Hepatocyte (in vitro differentiated cells): ENCODE measurements at regions not wholly inside any gene's neighbourhood (a gene's known extent, or its start where the extent isn't known, plus 50 kb on each side); places are given as distances from the start of the nearest gene placed in this dataset.

Experiments used
- EZH2 ChIP-seq: fragments of 200-600 bp; sonication (generic); IDR thresholded peaks from 2 replicates; pipeline ENCODE4 v1.6.1; 2016; ENCODE audit warnings: antibody characterized with exemption, mild to moderate bottlenecking, borderline replicate concordance
- EZH2phosphoT487 ChIP-seq: fragments of 200-600 bp; sonication (generic); IDR thresholded peaks from one replicate; pipeline ENCODE4 v1.6.1; 2018; ENCODE audit warnings: antibody characterized with exemption, mild to moderate bottlenecking, low read depth, moderate library complexity; ENCODE audit not compliant: unreplicated experiment, severe bottlenecking
- TF ChIP-seq, protein P1 (sequence below): fragments of 200-600 bp; sonication (generic); IDR thresholded peaks from 2 replicates; pipeline ENCODE4 v1.5.1; 2016; ENCODE audit warnings: antibody characterized with exemption, mild to moderate bottlenecking; ENCODE audit not compliant: poor library complexity

- TF ChIP-seq, protein P1, sequence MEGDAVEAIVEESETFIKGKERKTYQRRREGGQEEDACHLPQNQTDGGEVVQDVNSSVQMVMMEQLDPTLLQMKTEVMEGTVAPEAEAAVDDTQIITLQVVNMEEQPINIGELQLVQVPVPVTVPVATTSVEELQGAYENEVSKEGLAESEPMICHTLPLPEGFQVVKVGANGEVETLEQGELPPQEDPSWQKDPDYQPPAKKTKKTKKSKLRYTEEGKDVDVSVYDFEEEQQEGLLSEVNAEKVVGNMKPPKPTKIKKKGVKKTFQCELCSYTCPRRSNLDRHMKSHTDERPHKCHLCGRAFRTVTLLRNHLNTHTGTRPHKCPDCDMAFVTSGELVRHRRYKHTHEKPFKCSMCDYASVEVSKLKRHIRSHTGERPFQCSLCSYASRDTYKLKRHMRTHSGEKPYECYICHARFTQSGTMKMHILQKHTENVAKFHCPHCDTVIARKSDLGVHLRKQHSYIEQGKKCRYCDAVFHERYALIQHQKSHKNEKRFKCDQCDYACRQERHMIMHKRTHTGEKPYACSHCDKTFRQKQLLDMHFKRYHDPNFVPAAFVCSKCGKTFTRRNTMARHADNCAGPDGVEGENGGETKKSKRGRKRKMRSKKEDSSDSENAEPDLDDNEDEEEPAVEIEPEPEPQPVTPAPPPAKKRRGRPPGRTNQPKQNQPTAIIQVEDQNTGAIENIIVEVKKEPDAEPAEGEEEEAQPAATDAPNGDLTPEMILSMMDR = no peak
- TF ChIP-seq EZH2 (no peak), EZH2phosphoT487 (no peak)
These were observed 103.5 kb downstream of the SNX18 start for GRCh38 chr5:54621048-54621447.
